Lower lobe of right lung (tissue), 2 donors: ENCODE measurements at regions not wholly inside any gene's neighbourhood (a gene's known extent, or its start where the extent isn't known, plus 50 kb on each side); places are given as distances from the start of the nearest gene placed in this dataset.
A peak's percentile ranks its signal among the peaks of the same experiment; 100 is the strongest.

Source experiments
- ATAC-seq, 2 donors: fragments of 200-7000 bp; cut with Tn5 transposase; one replicate each; pipeline ENCODE4 v1.9.1; 2020 to 2022; ENCODE audit warnings: mild to moderate bottlenecking in 2 of 2, moderate library complexity in 2 of 2
- DNase-seq: peaks from one replicate; pipeline ENCODE4 v3.0.0-alpha.2; 2020
- H3K27ac ChIP-seq: fragments of 200-600 bp; one replicate; pipeline ENCODE4 v1.8.0; 2022
- H3K27me3 ChIP-seq: fragments of 200-600 bp; one replicate; pipeline ENCODE4 v1.8.0; 2022; ENCODE audit warnings: low read depth
- H3K36me3 ChIP-seq: fragments of 200-600 bp; one replicate; pipeline ENCODE4 v1.8.0; 2022; ENCODE audit warnings: mild to moderate bottlenecking
- H3K4me1 ChIP-seq: fragments of 200-600 bp; one replicate; pipeline ENCODE4 v1.8.0; 2022
- H3K4me3 ChIP-seq: fragments of 200-600 bp; one replicate; pipeline ENCODE4 v1.8.0; 2022; ENCODE audit warnings: mild to moderate bottlenecking
- H3K9me3 ChIP-seq: fragments of 200-600 bp; one replicate; pipeline ENCODE4 v1.8.0; 2022
- intact Hi-C: fragments of 100-400 bp; cut with DNase I; formaldehyde crosslinking; loops from one replicate; pipeline ENCODE4 v1.11.0; 2022
- TF ChIP-seq, protein P1 (sequence below): fragments of 200-600 bp; IDR thresholded peaks from one replicate; pipeline ENCODE4 v1.8.0; 2022; ENCODE audit warnings: antibody characterized with exemption, mild to moderate bottlenecking
- donor health status: DM: no; HTN: yes; CAD: no; lungs with severe emphysema.

DNA sequence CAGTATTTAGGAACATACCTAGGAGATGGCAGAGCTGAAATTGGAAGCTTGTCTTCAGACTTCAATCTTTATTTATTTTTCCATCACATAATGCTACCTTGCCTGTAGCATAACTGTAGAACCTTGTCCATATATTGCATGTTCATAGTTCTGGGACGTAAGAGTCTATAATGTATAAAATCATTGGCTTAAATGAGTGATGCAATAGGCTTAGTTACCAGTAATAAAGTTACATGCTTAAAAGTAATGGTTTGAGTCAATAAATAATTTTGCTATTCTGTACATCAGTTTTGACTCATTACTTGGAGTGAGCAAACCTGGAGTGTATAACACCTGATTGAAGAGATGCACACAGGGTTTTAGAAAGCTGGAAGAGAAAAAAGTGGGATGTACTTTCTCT, 229.3 kb downstream of the CDCA7 start:
- Histone ChIP-seq H3K27me3 (no peaks in the 10 kb centered on the region), H3K4me1 (no peaks in the 10 kb centered on the region), H3K27ac (no peak overlapping the region), H3K9me3 (no peaks in the 10 kb centered on the region), H3K4me3 (no peak overlapping the region), H3K36me3 (no peaks in the 10 kb centered on the region)
- TF ChIP-seq, protein P1, sequence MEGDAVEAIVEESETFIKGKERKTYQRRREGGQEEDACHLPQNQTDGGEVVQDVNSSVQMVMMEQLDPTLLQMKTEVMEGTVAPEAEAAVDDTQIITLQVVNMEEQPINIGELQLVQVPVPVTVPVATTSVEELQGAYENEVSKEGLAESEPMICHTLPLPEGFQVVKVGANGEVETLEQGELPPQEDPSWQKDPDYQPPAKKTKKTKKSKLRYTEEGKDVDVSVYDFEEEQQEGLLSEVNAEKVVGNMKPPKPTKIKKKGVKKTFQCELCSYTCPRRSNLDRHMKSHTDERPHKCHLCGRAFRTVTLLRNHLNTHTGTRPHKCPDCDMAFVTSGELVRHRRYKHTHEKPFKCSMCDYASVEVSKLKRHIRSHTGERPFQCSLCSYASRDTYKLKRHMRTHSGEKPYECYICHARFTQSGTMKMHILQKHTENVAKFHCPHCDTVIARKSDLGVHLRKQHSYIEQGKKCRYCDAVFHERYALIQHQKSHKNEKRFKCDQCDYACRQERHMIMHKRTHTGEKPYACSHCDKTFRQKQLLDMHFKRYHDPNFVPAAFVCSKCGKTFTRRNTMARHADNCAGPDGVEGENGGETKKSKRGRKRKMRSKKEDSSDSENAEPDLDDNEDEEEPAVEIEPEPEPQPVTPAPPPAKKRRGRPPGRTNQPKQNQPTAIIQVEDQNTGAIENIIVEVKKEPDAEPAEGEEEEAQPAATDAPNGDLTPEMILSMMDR, result no peak
- DNase-seq, result no peak
- no peak for ATAC-seq
- intact Hi-C loops, result no loop called here

DNA sequence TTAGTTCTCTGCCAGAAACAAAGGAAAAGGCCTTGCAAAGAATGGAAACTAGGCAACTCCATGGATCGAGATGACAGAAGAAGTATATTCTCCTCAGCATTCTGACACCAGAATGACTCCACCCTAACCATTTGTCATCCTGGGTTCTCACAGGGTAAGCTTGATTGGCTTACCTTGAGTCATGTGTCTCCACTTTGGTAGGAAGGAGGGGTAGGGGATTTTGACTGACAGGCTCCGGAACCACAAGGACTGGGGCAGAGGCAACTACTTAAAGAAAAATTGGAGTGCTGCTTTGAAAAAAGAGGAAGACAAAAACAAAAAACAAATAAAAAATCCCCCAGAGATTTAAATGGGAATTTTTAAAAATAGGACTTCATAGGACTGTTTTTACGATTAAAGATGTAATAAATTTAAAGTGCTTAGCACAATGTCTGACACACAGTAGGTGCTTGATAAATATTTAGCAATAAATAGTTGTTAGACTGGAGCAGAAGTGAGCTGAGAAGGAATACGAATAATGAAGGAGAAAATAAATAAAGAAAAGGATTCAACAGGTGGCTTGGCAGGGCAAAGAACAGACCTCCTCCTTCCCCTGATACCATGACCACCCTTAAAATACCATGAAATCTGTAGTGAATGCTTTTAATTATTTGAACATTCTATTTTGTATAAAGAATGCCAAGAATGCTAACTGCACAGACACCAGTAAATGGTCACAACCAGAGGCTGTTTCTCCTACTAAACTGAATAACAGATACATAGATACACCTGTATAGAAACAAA, 230.2 kb downstream of the CDCA7 start:
- Histone ChIP-seq H3K4me1 (peaks cover 4% of the 10 kb centered on the region), H3K4me3 (no peak overlapping the region), H3K27ac (no peak overlapping the region), H3K27me3 (no peaks in the 10 kb centered on the region), H3K36me3 (no peaks in the 10 kb centered on the region), H3K9me3 (no peaks in the 10 kb centered on the region)
- DNase-seq (no peak), ATAC-seq (no peak)
- intact Hi-C loops, result no loop called here
- TF ChIP-seq, protein P1, result no peak

DNA sequence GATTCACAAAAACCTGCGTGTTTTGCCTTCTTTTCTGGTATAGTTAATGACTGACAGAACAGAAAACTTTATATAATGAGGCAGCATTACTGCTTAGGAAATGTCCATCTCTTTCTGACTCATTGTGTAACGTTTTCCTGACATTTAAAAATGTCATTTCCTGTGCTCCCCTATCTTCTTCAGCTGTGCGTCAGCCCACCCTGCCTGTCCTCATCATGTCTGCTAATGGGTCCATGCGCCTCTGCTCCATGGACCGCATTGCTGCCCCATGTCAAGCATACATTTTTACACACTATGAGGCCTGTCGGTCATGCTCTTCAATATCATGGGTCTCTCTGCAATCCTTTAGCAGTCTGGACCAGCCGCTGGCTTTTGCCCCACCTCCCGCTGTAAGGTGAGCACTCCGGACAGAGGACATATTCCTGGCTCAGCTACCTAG, 234.3 kb downstream of the CDCA7 start:
- ATAC-seq (no peak), DNase-seq (no peak)
- Histone ChIP-seq H3K36me3 (no peaks in the 10 kb centered on the region), H3K4me3 (no peak overlapping the region), H3K4me1 (peaks cover 11% of the 10 kb centered on the region), H3K27me3 (no peaks in the 10 kb centered on the region), H3K27ac (no peak overlapping the region), H3K9me3 (peaks cover 6% of the 10 kb centered on the region)
- intact Hi-C loops, result no loop called here
- TF ChIP-seq, protein P1, result no peak

DNA sequence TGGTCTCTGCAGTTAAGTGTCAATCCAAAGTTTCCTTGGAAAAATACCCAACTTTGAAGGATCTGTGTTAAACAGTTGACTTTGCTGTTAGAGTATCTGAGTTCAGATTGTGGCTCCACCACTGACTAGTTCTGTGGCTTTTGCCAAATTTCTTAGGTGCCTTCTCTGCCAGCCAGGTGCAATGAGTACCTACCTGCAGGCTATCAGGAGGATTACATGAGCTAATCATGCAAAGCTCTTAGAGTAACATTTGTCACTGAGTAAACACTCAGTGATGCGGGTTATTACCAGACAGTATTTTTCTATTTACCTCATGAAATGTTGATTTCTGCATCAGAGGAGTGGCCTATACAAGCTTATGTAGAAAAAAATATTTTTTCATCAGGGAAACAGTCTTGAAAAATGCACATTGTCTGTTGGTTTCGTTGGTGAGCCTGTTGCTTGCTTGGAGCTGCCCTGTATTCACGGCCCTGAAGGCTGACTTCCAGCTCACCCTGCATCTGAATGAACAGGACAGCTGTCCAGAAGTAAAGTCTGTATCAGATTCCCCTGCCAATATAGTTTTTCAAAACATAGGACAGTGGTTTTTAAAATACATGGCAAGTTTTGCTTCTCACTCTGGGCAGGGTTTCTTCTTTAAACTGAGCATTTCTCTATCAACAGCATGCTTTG, 235.1 kb downstream of the CDCA7 start:
- Histone ChIP-seq H3K4me3 (no peak overlapping the region), H3K27ac (no peak overlapping the region), H3K36me3 (no peaks in the 10 kb centered on the region), H3K9me3 (peaks cover 6% of the 10 kb centered on the region), H3K27me3 (no peaks in the 10 kb centered on the region), H3K4me1 (peaks cover 11% of the 10 kb centered on the region)
- intact Hi-C loops, result no loop called here
- DNase-seq (no peak), ATAC-seq (peak; percentile 80 to 87)
- TF ChIP-seq, protein P1, result no peak

DNA sequence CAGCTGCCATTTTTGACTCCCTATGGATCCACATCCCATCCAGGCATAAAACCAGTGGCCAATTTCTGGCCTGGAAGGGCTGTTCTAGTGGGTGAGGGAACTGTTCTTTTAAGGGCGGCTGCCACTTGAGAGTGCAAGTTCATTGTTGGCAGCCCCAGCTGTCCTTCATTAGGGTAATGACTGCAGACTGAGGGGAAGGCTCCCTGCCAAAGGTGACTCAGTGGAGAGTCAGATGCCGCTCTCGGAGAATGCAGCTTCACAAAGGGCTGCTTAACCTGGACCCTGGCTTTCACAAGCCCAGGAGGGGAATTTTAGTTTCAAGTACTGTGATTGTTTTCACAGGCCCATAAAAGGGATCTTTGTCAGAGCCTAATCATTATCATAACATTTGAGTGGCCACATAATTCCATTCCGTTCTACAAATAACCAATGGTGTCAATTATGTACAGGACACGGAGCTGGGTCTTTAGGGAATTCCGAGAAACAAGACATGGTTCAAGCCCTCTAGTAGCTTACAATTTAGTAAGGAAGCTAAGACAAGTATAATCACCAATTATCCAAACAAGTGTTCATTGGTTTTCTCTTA, 235.7 kb downstream of the CDCA7 start:
- intact Hi-C loops, result no loop called here
- Histone ChIP-seq H3K4me3 (no peak overlapping the region), H3K4me1 (peaks cover 11% of the 10 kb centered on the region), H3K27me3 (no peaks in the 10 kb centered on the region), H3K27ac (no peak overlapping the region), H3K9me3 (peaks cover 6% of the 10 kb centered on the region), H3K36me3 (no peaks in the 10 kb centered on the region)
- ATAC-seq (peak; percentile 86 to 90), DNase-seq (peak; percentile 61)
- TF ChIP-seq, protein P1, result no peak
